ENCODE measurements at regions not wholly inside any gene's neighbourhood (a gene's known extent, or its start where the extent isn't known, plus 50 kb on each side); places are given as distances from the start of the nearest gene placed in this dataset.

GRCh38 chr3:177443469-177443868, 246.2 kb upstream of the TBL1XR1 start (continued):
- TF ChIP-seq FOSL1 (IDR thresholded peaks at IDR 0.05; ENCODE audit: insufficient read depth, low read depth, low read length) (no peak), CEBPB (IDR thresholded peaks at IDR 0.05; ENCODE audit: low read depth, low read length) (no peak), CBX5 (IDR thresholded peaks at IDR 0.05; ENCODE audit: low read depth, low read length) (no peak)
